ENCODE measurements at regions not wholly inside any gene's neighbourhood (a gene's known extent, or its start where the extent isn't known, plus 50 kb on each side); places are given as distances from the start of the nearest gene placed in this dataset.
A peak's percentile ranks its signal among the peaks of the same experiment; 100 is the strongest.
"Not testable (repeated sequence)": the region's sequence is repeated elsewhere in the genome, so short reads cannot be mapped to it uniquely, and the experiment has no call there.

DNA sequence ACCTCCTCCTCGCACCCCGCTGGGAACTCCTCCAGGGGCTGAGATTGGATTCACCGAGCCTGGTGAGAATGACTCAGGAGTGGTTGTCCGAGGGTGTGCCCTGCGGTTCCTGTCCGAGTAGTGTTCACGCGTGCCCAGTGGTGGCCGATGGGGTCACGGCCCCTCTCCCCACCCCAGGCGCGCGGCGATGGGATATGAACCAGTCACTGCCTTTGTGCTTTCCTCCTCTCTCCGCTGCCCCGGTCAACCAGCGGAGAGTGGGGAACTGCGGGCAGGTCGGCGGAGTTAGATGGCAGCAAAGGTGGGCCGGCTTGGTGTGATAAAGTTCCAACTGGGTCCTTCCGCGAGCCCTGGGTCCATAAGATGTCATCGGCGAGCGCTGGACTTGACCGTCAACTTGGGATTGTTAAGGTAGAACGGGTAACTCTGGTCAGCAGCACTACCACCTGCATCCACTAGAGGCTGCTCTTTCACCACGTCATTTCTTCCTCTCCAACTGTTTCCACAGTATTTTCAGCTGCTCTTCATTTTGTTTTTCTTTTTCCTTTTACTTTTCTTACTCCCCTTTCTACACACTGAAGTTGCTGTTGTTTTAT, 220.1 kb upstream of the HSFY1 start:
- FAIRE-seq: peak; percentile 100

DNA sequence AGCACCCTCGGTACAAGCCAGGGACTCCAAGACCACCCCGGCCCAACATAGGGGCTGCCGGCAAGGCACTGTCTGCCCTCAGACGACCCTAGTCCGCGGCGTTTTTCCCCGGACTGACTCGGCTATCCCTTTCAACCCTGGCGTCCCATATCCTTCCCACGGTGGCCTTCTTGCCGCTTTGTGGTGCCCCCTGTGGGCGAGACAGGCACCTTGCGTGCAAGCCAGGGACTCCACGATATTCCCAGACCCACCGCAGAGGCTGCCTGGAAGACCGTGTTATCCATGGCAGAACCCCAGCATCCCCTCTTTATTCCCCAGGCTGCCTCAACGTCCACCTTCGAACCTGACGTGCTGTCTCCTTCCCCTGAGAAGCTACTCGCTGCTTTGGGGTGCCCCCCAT, 204.0 kb upstream of the HSFY1 start:
- FAIRE-seq: not testable (repeated sequence)

All from islet of Langerhans (tissue), 1 donor.